ENCODE measurements at regions not wholly inside any gene's neighbourhood (a gene's known extent, or its start where the extent isn't known, plus 50 kb on each side); places are given as distances from the start of the nearest gene placed in this dataset.

- TF ChIP-seq EP300 (IDR thresholded peaks at IDR 0.05), result no peak
- TF ChIP-seq POLR2A (IDR thresholded peaks at IDR 0.05), result no peak
- TF ChIP-seq CTCF (IDR thresholded peaks at IDR 0.05), result no peak
- intact Hi-C loops (cut with DNase I), result no loop called here
- Histone ChIP-seq H3K27ac (no peak overlapping the region), H3K9me3 (no peaks in the 10 kb centered on the region), H3K4me1 (ENCODE audit: insufficient read depth) (no peaks in the 10 kb centered on the region), H3K4me3 (no peak overlapping the region), H3K36me3 (no peaks in the 10 kb centered on the region), H3K27me3 (peaks cover 2% of the 10 kb centered on the region)
- WGBS, 3 donors, result 96% methylated on average over 3 of the region's 3 CpGs
- no peak for DNase-seq
Observed at GRCh38 chr9:80518441-80518840, 946.7 kb downstream of the TLE4 start.

DNA sequence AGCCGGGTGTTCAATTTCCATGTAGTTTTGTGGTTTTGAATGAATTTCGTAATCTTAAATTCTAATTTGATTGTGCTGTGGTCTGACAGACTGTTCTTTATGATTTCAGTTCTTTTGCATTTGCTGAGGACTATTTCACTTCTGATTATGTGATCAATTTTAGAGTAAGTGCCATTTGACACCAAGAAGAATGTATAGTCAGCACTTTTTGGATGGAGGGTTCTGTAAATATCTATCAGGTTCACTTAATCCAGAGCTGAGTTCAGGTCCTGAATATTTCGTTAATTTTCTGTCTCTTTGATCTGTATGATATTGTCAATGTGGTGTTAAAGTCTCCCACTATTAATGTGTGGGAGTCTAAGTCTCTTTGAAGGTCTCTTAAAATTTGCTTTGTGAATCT is 944.9 kb downstream of the TLE4 start:
- no peaks in the 10 kb centered on the region for H3K27me3 ChIP-seq
- no peaks in the 10 kb centered on the region for H3K4me1 ChIP-seq (ENCODE audit: insufficient read depth)
- no peak for TF ChIP-seq EP300 (IDR thresholded peaks at IDR 0.05)
- TF ChIP-seq CTCF (IDR thresholded peaks at IDR 0.05), result no peak
- TF ChIP-seq POLR2A (IDR thresholded peaks at IDR 0.05), result no peak
- no peaks in the 10 kb centered on the region for H3K36me3 ChIP-seq
- intact Hi-C loops (cut with DNase I), result no loop called here
- 88 to 93% (median 89%) methylated on average over 3 of the region's 3 CpGs for WGBS, 3 donors
- no peak for DNase-seq
- no peak overlapping the region for H3K27ac ChIP-seq
- H3K9me3 ChIP-seq, result no peaks in the 10 kb centered on the region
- no peak overlapping the region for H3K4me3 ChIP-seq

- Histone ChIP-seq H3K36me3 (no peaks in the 10 kb centered on the region), H3K4me3 (no peak overlapping the region), H3K9me3 (no peaks in the 10 kb centered on the region), H3K4me1 (ENCODE audit: insufficient read depth) (peaks cover 2% of the 10 kb centered on the region), H3K27ac (no peak overlapping the region), H3K27me3 (no peaks in the 10 kb centered on the region)
- TF ChIP-seq EP300 (IDR thresholded peaks at IDR 0.05) (no peak), CTCF (IDR thresholded peaks at IDR 0.05) (no peak), POLR2A (IDR thresholded peaks at IDR 0.05) (no peak)
- intact Hi-C loops (cut with DNase I), result no loop called here
- no peak for DNase-seq
- 80 to 87% (median 81%) methylated on average over 1 of the region's 1 CpG for WGBS, 3 donors
Observed at GRCh38 chr9:80509358-80509757, 937.6 kb downstream of the TLE4 start.

DNA sequence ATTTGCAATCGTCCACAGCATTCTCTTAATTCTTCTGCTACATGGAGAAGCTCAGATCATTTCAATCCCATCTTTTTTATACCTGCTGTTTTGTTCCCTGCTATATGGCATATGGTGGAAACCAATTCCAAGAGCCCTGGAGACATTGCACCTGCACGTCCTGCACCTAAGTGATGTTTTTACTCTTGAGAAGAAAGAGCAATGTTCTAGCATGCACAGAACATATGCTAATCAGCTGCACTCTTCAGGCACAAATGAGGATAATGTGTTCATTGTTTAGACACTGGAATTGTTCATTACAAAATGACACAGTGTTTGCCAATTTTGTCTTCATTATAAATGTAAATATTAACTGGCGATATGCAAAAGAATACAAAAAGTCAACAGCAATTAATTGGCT is 935.8 kb downstream of the TLE4 start:
- 67 to 90% (median 75%) methylated on average over 3 of the region's 3 CpGs for WGBS, 3 donors

More for the DNA sequence above, 935.8 kb downstream of the TLE4 start:
- no peaks in the 10 kb centered on the region for H3K9me3 ChIP-seq
- no peak for DNase-seq
- no peaks in the 10 kb centered on the region for H3K27me3 ChIP-seq
- H3K36me3 ChIP-seq, result no peaks in the 10 kb centered on the region
- TF ChIP-seq POLR2A (IDR thresholded peaks at IDR 0.05) (no peak), EP300 (IDR thresholded peaks at IDR 0.05) (no peak), CTCF (IDR thresholded peaks at IDR 0.05) (no peak)
- no peak overlapping the region for H3K27ac ChIP-seq
- peaks cover 2% of the 10 kb centered on the region for H3K4me1 ChIP-seq (ENCODE audit: insufficient read depth)
- intact Hi-C loops (cut with DNase I), result no loop called here
- H3K4me3 ChIP-seq, result no peak overlapping the region
